NT2/D1 (cell line): ENCODE measurements at regions not wholly inside any gene's neighbourhood (a gene's known extent, or its start where the extent isn't known, plus 50 kb on each side); places are given as distances from the start of the nearest gene placed in this dataset.
"Not testable (repeated sequence)": the region's sequence is repeated elsewhere in the genome, so short reads cannot be mapped to it uniquely, and the experiment has no call there.

Experiments used
- SUZ12 ChIP-seq: IDR thresholded peaks from 2 replicates; pipeline ENCODE4 v1.6.1; 2011; ENCODE audit not compliant: insufficient read length, insufficient read depth; ENCODE audit errors: extremely low read depth
- YY1 ChIP-seq: IDR thresholded peaks from 2 replicates; pipeline ENCODE4 v1.6.1; 2011; ENCODE audit not compliant: insufficient read length, insufficient read depth
- ZNF274 ChIP-seq: IDR thresholded peaks from 2 replicates; pipeline ENCODE4 v1.6.1; 2011; ENCODE audit warnings: mild to moderate bottlenecking, low read depth, low read length

DNA sequence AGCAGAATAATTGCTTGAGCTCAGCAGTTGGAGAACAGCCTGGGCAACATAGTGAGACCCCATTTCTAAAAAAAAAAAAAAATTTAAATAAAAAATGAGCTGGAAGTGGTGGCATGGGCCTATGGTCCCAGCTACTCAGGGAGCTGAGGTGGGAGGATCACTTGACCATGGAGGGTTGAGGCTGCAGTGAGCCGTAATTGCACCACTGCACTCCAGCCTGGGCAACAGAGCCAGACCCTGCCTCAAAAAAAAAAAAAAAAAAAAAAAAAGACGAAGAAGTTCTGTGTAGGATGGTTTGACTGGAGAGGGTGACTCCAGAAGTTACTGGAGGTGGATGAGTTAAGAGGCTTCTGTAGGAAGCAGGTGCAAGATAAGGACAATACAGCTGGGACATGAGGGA lies 63.4 kb upstream of the VGLL4 start:
- not testable (repeated sequence) for TF ChIP-seq ZNF274, YY1, SUZ12
